ENCODE measurements at regions not wholly inside any gene's neighbourhood (a gene's known extent, or its start where the extent isn't known, plus 50 kb on each side); places are given as distances from the start of the nearest gene placed in this dataset.
A peak's percentile ranks its signal among the peaks of the same experiment; 100 is the strongest.

DNA sequence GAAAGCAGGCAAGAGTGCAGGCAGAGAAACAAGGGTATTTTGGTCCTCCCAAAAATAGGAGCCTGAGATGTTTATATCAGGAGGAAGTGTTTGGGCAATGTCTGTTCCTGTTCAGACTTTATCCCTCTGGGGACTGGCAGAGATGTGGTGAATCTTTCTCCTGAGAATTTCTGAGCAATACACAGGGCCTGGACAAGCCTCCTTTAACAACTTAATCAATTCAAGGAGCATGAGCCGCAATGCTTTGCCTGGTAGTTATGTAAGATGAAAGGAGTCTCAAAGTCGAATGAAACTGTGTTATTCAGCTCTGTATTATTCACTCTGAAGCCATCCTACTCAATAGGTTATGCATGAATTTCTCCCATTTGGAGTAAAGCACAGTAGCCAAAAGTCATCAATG is 365.6 kb downstream of the MAN2A1 start:
- Histone ChIP-seq H3K9me3 (replicated peaks in 1 of 3) (no peaks in the 10 kb centered on the region), H3K27me3 (no peaks in the 10 kb centered on the region), H3K4me3 (no peak overlapping the region), H3K4me1 (replicated peaks in 1 of 2) (no peaks in the 10 kb centered on the region), H3K36me3 (replicated peaks in 1 of 2) (no peaks in the 10 kb centered on the region), H3K27ac (no peak overlapping the region)
- 58 to 71% (median 65%) methylated on average over 2 of the region's 2 CpGs for WGBS, 4 donors
- DNase-seq = no peak
- intact Hi-C loops (cut with DNase I) = no loop called here
- TF ChIP-seq, protein P1, sequence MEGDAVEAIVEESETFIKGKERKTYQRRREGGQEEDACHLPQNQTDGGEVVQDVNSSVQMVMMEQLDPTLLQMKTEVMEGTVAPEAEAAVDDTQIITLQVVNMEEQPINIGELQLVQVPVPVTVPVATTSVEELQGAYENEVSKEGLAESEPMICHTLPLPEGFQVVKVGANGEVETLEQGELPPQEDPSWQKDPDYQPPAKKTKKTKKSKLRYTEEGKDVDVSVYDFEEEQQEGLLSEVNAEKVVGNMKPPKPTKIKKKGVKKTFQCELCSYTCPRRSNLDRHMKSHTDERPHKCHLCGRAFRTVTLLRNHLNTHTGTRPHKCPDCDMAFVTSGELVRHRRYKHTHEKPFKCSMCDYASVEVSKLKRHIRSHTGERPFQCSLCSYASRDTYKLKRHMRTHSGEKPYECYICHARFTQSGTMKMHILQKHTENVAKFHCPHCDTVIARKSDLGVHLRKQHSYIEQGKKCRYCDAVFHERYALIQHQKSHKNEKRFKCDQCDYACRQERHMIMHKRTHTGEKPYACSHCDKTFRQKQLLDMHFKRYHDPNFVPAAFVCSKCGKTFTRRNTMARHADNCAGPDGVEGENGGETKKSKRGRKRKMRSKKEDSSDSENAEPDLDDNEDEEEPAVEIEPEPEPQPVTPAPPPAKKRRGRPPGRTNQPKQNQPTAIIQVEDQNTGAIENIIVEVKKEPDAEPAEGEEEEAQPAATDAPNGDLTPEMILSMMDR (IDR thresholded peaks at IDR 0.05) = no peak
- no peak for TF ChIP-seq POLR2A (IDR thresholded peaks at IDR 0.05)

DNA sequence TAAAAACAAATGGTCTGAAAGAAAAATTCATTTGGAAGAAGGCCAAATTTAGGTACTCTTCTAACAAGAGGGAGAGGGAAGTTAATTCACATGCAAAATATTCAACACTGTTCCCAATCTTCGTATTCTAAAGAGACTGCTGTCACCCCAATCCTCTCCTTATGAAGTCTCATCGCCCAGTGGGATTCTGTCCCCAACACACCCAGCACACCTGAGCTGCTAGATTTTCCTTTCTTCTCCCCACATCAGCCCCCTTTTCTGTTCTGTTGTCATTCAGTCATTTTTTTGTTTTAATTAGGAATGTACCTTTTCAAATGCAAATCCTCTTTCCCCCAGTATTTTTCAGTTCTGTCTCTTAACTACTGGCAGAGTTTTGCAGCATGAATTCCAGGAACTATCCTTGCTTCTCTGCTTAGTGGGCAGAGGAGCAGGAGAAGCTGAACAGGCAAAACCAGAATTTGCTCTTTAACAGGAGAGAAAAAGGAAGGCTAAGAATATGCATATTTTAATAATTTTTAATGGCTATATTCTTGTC is 366.9 kb downstream of the MAN2A1 start:
- WGBS, 4 donors = 83 to 94% (median 89%) methylated on average over 2 of the region's 2 CpGs
- Histone ChIP-seq H3K4me3 (no peak overlapping the region), H3K9me3 (replicated peaks in 1 of 3) (no peaks in the 10 kb centered on the region), H3K27me3 (no peaks in the 10 kb centered on the region), H3K27ac (no peak overlapping the region), H3K4me1 (replicated peaks in 1 of 2) (no peaks in the 10 kb centered on the region), H3K36me3 (replicated peaks in 1 of 2) (no peaks in the 10 kb centered on the region)
- no peak for DNase-seq
- intact Hi-C loops (cut with DNase I) = no loop called here
- TF ChIP-seq POLR2A (IDR thresholded peaks at IDR 0.05) = no peak
- TF ChIP-seq, protein P1 (IDR thresholded peaks at IDR 0.05) = no peak

DNA sequence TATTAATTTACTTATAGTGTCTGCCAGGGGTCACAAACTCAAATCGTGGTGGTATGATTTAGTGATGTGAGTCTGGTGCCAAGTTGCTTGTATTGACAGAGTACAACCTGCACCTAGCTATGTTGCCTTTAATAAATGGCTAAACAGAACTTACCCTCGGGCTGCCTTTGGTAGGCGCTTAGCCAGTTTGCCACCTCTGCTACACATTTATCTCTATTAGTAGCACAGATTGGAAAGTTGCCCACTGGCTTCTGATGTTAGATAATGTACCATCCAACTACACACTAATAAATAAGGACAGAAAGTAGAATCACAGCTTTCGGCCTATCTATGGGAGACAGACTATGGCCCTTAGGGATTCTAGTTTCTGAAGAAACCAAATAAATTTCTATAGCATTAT is 368.4 kb downstream of the MAN2A1 start:
- H3K36me3 ChIP-seq (replicated peaks in 1 of 2) = no peaks in the 10 kb centered on the region
- no peaks in the 10 kb centered on the region for H3K9me3 ChIP-seq (replicated peaks in 1 of 3)
- TF ChIP-seq, protein P1 (IDR thresholded peaks at IDR 0.05) = no peak
- no peak for TF ChIP-seq POLR2A (IDR thresholded peaks at IDR 0.05)
- H3K27me3 ChIP-seq = no peaks in the 10 kb centered on the region
- 54 to 69% (median 61%) methylated on average over 4 of the region's 4 CpGs for WGBS, 4 donors
- H3K4me1 ChIP-seq (replicated peaks in 1 of 2) = no peaks in the 10 kb centered on the region
- H3K4me3 ChIP-seq = no peak overlapping the region
- intact Hi-C loops (cut with DNase I) = no loop called here
- H3K27ac ChIP-seq = no peak overlapping the region
- DNase-seq = peak in 5 of 7 donors; percentile 11 to 80 (median 20)

DNA sequence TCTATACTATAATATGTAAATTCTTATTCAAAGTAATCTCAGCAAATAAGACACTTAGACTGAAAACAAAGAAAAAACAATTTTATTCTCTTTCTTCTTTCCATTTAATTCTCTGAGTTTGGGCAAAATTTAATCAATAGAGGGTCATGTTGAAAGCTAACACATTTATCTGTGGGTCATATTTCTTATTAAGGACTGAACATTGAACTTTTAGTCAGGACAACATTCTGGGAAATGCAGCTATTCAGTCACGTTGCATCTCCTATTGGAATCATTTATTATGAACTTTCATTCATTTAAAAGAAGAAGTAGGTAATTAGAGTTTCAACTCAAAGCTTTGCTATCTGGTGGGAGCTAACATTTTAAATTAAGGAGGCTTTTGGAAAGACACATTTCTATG is 372.5 kb downstream of the MAN2A1 start:
- Histone ChIP-seq H3K36me3 (replicated peaks in 1 of 2) (no peaks in the 10 kb centered on the region), H3K4me3 (no peak overlapping the region), H3K27me3 (no peaks in the 10 kb centered on the region), H3K27ac (no peak overlapping the region), H3K9me3 (replicated peaks in 1 of 3) (no peaks in the 10 kb centered on the region), H3K4me1 (replicated peaks in 1 of 2) (no peaks in the 10 kb centered on the region)
- WGBS, 4 donors = 68 to 82% (median 73%) methylated on average over 1 of the region's 1 CpG
- intact Hi-C loops (cut with DNase I) = no loop called here
- no peak for DNase-seq
- TF ChIP-seq, protein P1 (IDR thresholded peaks at IDR 0.05) = no peak
- TF ChIP-seq POLR2A (IDR thresholded peaks at IDR 0.05) = no peak

Data from adrenal gland (tissue), 9 donors.